Fibroblast of lung (primary cell): ENCODE measurements at regions not wholly inside any gene's neighbourhood (a gene's known extent, or its start where the extent isn't known, plus 50 kb on each side); places are given as distances from the start of the nearest gene placed in this dataset.

Experiments
- DNase-seq, 2 donors: peaks; one replicate each; pipeline versions ENCODE4 v3.0.0 to v3.0.0-alpha.2; 2010; ENCODE audit warnings: low read depth in 2 of 2
- H2AFZ ChIP-seq: 2 replicates; pipeline ENCODE4 v1.5.1; 2012; ENCODE audit warnings: low read length, control low read depth, inconsistent platforms
- H3K27ac ChIP-seq: 2 replicates; pipeline ENCODE4 v1.5.1; 2011; ENCODE audit warnings: low read length, control low read depth; ENCODE audit not compliant: insufficient read depth
- H3K27me3 ChIP-seq: 2 replicates; pipeline ENCODE4 v1.5.1; 2011; ENCODE audit warnings: mild to moderate bottlenecking, low read length; ENCODE audit not compliant: control insufficient read depth, insufficient read depth
- H3K36me3 ChIP-seq: 2 replicates; pipeline ENCODE4 v1.5.1; 2011; ENCODE audit warnings: low read length; ENCODE audit not compliant: control insufficient read depth, insufficient read depth
- H3K4me1 ChIP-seq: 2 replicates; pipeline ENCODE4 v1.5.1; 2011; ENCODE audit warnings: low read length; ENCODE audit not compliant: control insufficient read depth, insufficient read depth; ENCODE audit errors: extremely low read depth
- H3K4me2 ChIP-seq: 2 replicates; pipeline ENCODE4 v1.5.1; 2011; ENCODE audit warnings: low read length, control low read depth; ENCODE audit not compliant: insufficient read depth; ENCODE audit errors: extremely low read depth
- H3K4me3 ChIP-seq, 4 experiments: fragments of 200-600 bp in 1 of 4; sonication (generic) in 1 of 4; replicated peaks in 1 of 4; 2 replicates each; pipeline ENCODE4 v1.5.1; 2011 to 2016; ENCODE audit warnings: low read length in 4 of 4, low read depth in 3 of 4, mild to moderate bottlenecking in 3 of 4, control low read depth in 2 of 4, inconsistent platforms in 1 of 4, mixed read lengths in 1 of 4; ENCODE audit not compliant: insufficient read depth in 1 of 4; ENCODE audit errors: control extremely low read depth in 1 of 4
- H3K79me2 ChIP-seq: 2 replicates; pipeline ENCODE4 v1.5.1; 2012; ENCODE audit warnings: mild to moderate bottlenecking, low read length, inconsistent platforms; ENCODE audit not compliant: control insufficient read depth, insufficient read depth
- H3K9ac ChIP-seq: 2 replicates; pipeline ENCODE4 v1.5.1; 2011; ENCODE audit warnings: mild to moderate bottlenecking, low read length, control low read depth; ENCODE audit not compliant: insufficient read depth
- H3K9me3 ChIP-seq: 2 replicates; pipeline ENCODE4 v1.5.1; 2012; ENCODE audit warnings: low read depth, low read length; ENCODE audit not compliant: control insufficient read depth, insufficient read depth
- H4K20me1 ChIP-seq: 2 replicates; pipeline ENCODE4 v1.5.1; 2011; ENCODE audit warnings: low read length; ENCODE audit not compliant: control insufficient read depth, insufficient read depth; ENCODE audit errors: extremely low read depth
- EZH2 ChIP-seq: IDR thresholded peaks from 2 replicates; pipeline ENCODE4 v1.5.1; 2012; ENCODE audit warnings: low read length, control low read depth, mild to moderate bottlenecking; ENCODE audit errors: missing control alignments
- TF ChIP-seq, protein P1 (sequence below), 2 donors: IDR thresholded peaks in 1 of 2; conservative IDR thresholded peaks in 1 of 2; 1 replicate in 1 of 2; 2 replicates in 1 of 2; pipeline ENCODE4 v1.5.1; 2011 to 2012; ENCODE audit warnings: low read length in 2 of 2, control low read depth in 1 of 2, inconsistent platforms in 1 of 2, low read depth in 1 of 2, mild to moderate bottlenecking in 1 of 2

DNA sequence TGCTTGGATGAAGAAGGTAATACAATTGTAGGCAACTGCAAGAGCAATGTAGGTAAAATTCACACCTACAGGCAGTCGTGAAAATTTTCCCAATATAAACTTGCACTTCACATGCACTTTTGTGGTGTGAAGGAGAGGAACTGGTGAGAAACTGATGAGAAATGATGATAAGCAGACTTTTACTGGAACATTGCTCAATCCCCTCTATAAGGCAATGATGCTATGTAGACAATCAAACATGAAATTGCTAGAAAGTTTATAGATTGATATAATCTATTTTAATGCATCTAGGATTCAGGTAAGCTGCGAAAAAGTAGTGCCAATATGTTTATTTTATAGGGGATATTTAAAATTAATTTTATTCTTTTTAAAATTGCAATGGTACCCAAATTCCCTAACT, 802.2 kb downstream of the KCNT2 start:
- Histone ChIP-seq H4K20me1 (no peaks in the 10 kb centered on the region), H3K4me1 (no peaks in the 10 kb centered on the region)
- no peak for DNase-seq

DNA sequence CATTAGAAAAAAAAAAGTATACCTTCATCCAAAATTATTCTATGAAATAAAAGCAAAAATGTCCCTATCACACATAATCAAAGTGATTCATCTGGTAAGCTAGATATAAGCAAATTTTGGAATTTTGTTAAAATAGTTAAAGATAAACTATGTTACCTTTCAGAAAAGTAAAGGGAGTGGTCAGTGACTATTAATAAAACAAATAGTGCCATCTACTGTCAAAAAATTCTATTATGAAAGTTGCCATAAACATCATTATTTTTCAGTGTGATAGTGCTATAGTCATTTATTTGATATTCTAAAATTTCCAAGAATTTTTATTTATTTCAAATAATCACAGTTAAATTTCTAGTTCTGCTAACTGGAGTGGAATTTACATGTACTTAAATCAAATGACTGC, 803.7 kb downstream of the KCNT2 start:
- H4K20me1 ChIP-seq: no peaks in the 10 kb centered on the region
- H2AFZ ChIP-seq: no peak overlapping the region
- H3K79me2 ChIP-seq: no peaks in the 10 kb centered on the region
- no peak overlapping the region for H3K27ac ChIP-seq
- H3K4me2 ChIP-seq: no peak overlapping the region
- H3K27me3 ChIP-seq: no peaks in the 10 kb centered on the region
- no peak overlapping the region for H3K9ac ChIP-seq
- TF ChIP-seq EZH2: no peak
- TF ChIP-seq, protein P1, sequence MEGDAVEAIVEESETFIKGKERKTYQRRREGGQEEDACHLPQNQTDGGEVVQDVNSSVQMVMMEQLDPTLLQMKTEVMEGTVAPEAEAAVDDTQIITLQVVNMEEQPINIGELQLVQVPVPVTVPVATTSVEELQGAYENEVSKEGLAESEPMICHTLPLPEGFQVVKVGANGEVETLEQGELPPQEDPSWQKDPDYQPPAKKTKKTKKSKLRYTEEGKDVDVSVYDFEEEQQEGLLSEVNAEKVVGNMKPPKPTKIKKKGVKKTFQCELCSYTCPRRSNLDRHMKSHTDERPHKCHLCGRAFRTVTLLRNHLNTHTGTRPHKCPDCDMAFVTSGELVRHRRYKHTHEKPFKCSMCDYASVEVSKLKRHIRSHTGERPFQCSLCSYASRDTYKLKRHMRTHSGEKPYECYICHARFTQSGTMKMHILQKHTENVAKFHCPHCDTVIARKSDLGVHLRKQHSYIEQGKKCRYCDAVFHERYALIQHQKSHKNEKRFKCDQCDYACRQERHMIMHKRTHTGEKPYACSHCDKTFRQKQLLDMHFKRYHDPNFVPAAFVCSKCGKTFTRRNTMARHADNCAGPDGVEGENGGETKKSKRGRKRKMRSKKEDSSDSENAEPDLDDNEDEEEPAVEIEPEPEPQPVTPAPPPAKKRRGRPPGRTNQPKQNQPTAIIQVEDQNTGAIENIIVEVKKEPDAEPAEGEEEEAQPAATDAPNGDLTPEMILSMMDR (conservative IDR thresholded peaks at IDR 0.05 in 1 of 2, IDR thresholded peaks at IDR 0.05 in 1 of 2; ENCODE audit: low read depth in 1 of 2, low read length in 2 of 2): no peak
- no peaks in the 10 kb centered on the region for H3K36me3 ChIP-seq
- no peaks in the 10 kb centered on the region for H3K4me1 ChIP-seq
- H3K4me3 ChIP-seq: no peak overlapping the region
- no peak for DNase-seq
- no peaks in the 10 kb centered on the region for H3K9me3 ChIP-seq

More for the DNA sequence above, 802.2 kb downstream of the KCNT2 start:
- Histone ChIP-seq H3K4me2 (no peak overlapping the region), H3K9me3 (no peaks in the 10 kb centered on the region), H3K79me2 (no peaks in the 10 kb centered on the region), H3K27me3 (no peaks in the 10 kb centered on the region), H2AFZ (no peak overlapping the region), H3K4me3 (no peak overlapping the region), H3K36me3 (no peaks in the 10 kb centered on the region), H3K9ac (no peak overlapping the region), H3K27ac (no peak overlapping the region)
- no peak for TF ChIP-seq EZH2
- TF ChIP-seq, protein P1 (conservative IDR thresholded peaks at IDR 0.05 in 1 of 2, IDR thresholded peaks at IDR 0.05 in 1 of 2; ENCODE audit: low read depth in 1 of 2, low read length in 2 of 2): no peak

DNA sequence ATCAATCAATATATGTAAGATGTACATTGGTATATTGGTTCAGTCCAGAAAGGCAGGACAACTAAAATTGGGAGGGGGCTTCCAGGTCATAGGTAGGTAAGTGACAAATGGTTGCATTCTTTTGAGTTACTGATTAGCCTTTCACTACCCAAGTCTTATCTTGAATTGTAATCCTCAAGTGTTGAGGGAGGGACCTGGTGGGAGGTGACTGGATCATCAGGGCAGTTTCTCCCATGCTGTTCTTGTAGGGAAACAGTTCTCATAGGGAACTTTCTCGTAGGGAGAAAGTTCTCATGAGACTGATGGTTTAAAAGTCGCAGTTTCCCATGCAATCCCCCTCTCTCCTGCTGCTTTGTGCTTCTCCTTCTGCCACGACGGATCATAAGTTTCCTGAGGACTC, 809.2 kb downstream of the KCNT2 start:
- Histone ChIP-seq H3K4me3 (no peak overlapping the region), H4K20me1 (no peaks in the 10 kb centered on the region), H3K4me2 (no peak overlapping the region), H3K4me1 (no peaks in the 10 kb centered on the region), H3K79me2 (no peaks in the 10 kb centered on the region), H2AFZ (no peak overlapping the region), H3K36me3 (no peaks in the 10 kb centered on the region), H3K9ac (no peak overlapping the region), H3K9me3 (no peaks in the 10 kb centered on the region), H3K27me3 (no peaks in the 10 kb centered on the region), H3K27ac (no peak overlapping the region)
- TF ChIP-seq, protein P1 (conservative IDR thresholded peaks at IDR 0.05 in 1 of 2, IDR thresholded peaks at IDR 0.05 in 1 of 2; ENCODE audit: low read depth in 1 of 2, low read length in 2 of 2): no peak
- no peak for TF ChIP-seq EZH2
- DNase-seq: no peak
